ENCODE measurements at regions not wholly inside any gene's neighbourhood (a gene's known extent, or its start where the extent isn't known, plus 50 kb on each side); places are given as distances from the start of the nearest gene placed in this dataset.

- TF ChIP-seq CTCF (IDR thresholded peaks at IDR 0.05; ENCODE audit: unreplicated experiment in 3 of 3) = no peak
- Mint-ChIP-seq H3K36me3 (ENCODE audit: low read depth) (no peaks in the 10 kb centered on the region), H3K4me3 (no peak overlapping the region), H3K4me1 (no peaks in the 10 kb centered on the region), H3K27me3 (ENCODE audit: low read depth) (no peaks in the 10 kb centered on the region), H3K27ac (no peak overlapping the region), H3K9me3 (no peaks in the 10 kb centered on the region)
Observed at GRCh38 chr18:51936115-51936514, 403.9 kb upstream of the DCC start.

- Mint-ChIP-seq H3K36me3 (ENCODE audit: low read depth) (no peaks in the 10 kb centered on the region), H3K27me3 (ENCODE audit: low read depth) (no peaks in the 10 kb centered on the region), H3K4me3 (no peak overlapping the region)
Observed at GRCh38 chr18:51941999-51942398, 398.0 kb upstream of the DCC start.

GRCh38 chr18:51943281-51943680 lies 396.7 kb upstream of the DCC start:
- no peaks in the 10 kb centered on the region for H3K36me3 Mint-ChIP-seq (ENCODE audit: low read depth)
- H3K27ac Mint-ChIP-seq = no peak overlapping the region
- no peaks in the 10 kb centered on the region for H3K9me3 Mint-ChIP-seq
- no peaks in the 10 kb centered on the region for H3K4me1 Mint-ChIP-seq
- TF ChIP-seq CTCF (IDR thresholded peaks at IDR 0.05; ENCODE audit: unreplicated experiment in 3 of 3) = no peak
- no peaks in the 10 kb centered on the region for H3K27me3 Mint-ChIP-seq (ENCODE audit: low read depth)
- no peak overlapping the region for H3K4me3 Mint-ChIP-seq

More at GRCh38 chr18:51941999-51942398, 398.0 kb upstream of the DCC start:
- Mint-ChIP-seq H3K4me1 (no peaks in the 10 kb centered on the region), H3K27ac (no peak overlapping the region), H3K9me3 (no peaks in the 10 kb centered on the region)
- TF ChIP-seq CTCF (IDR thresholded peaks at IDR 0.05; ENCODE audit: unreplicated experiment in 3 of 3) = no peak

- H3K4me1 Mint-ChIP-seq = no peaks in the 10 kb centered on the region
- no peak for TF ChIP-seq CTCF (IDR thresholded peaks at IDR 0.05; ENCODE audit: unreplicated experiment in 3 of 3)
- no peak overlapping the region for H3K27ac Mint-ChIP-seq
- H3K27me3 Mint-ChIP-seq (ENCODE audit: low read depth) = no peaks in the 10 kb centered on the region
- H3K4me3 Mint-ChIP-seq = no peak overlapping the region
- H3K9me3 Mint-ChIP-seq = peaks cover 7% of the 10 kb centered on the region
- H3K36me3 Mint-ChIP-seq (ENCODE audit: low read depth) = no peaks in the 10 kb centered on the region
Observed at GRCh38 chr18:51946946-51947345, 393.1 kb upstream of the DCC start.

- H3K4me1 Mint-ChIP-seq = no peaks in the 10 kb centered on the region
- no peak overlapping the region for H3K27ac Mint-ChIP-seq
- no peak for TF ChIP-seq CTCF (IDR thresholded peaks at IDR 0.05; ENCODE audit: unreplicated experiment in 3 of 3)
- H3K9me3 Mint-ChIP-seq = peaks cover 7% of the 10 kb centered on the region
- no peak overlapping the region for H3K4me3 Mint-ChIP-seq
- no peaks in the 10 kb centered on the region for H3K36me3 Mint-ChIP-seq (ENCODE audit: low read depth)
- no peaks in the 10 kb centered on the region for H3K27me3 Mint-ChIP-seq (ENCODE audit: low read depth)
Observed at GRCh38 chr18:51952844-51953243, 387.2 kb upstream of the DCC start.

GRCh38 chr18:51953521-51953920 lies 386.5 kb upstream of the DCC start:
- peaks cover 7% of the 10 kb centered on the region for H3K9me3 Mint-ChIP-seq
- no peaks in the 10 kb centered on the region for H3K4me1 Mint-ChIP-seq
- no peaks in the 10 kb centered on the region for H3K27me3 Mint-ChIP-seq (ENCODE audit: low read depth)

More at GRCh38 chr18:51953521-51953920, 386.5 kb upstream of the DCC start:
- no peak overlapping the region for H3K27ac Mint-ChIP-seq
- no peak overlapping the region for H3K4me3 Mint-ChIP-seq
- no peak for TF ChIP-seq CTCF (IDR thresholded peaks at IDR 0.05; ENCODE audit: unreplicated experiment in 3 of 3)
- no peaks in the 10 kb centered on the region for H3K36me3 Mint-ChIP-seq (ENCODE audit: low read depth)

All from nephron (organoid).